Hematopoietic multipotent progenitor cell treated with erythropoietin and hydrocortisone succinate and interleukin-3 and kit ligand, for 4 days (in vitro differentiated cells): ENCODE measurements at regions not wholly inside any gene's neighbourhood (a gene's known extent, or its start where the extent isn't known, plus 50 kb on each side); places are given as distances from the start of the nearest gene placed in this dataset.
A peak's percentile ranks its signal among the peaks of the same experiment; 100 is the strongest.

ENCODE experiments used
- DNase-seq: peaks from one replicate; pipeline ENCODE4 v3.0.0-alpha.2; 2015

DNA sequence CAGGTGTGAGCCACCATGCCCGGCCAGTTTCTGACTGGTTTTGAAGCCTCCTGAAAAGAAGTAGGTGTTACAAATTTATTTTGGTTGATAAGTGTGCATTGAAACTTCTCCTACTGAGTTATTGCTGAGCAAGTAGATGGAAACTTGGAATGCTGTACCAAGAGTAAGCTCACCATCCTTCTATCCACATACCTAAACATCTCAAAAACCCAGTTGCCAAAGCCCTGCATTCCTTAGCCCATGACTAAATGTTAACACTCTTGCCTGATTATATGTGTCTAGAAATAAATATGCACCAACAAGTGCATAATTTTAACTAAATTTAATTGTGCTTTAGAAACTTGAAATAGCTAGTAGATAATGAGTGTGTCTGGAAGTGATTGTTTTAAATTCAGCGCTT is 357.8 kb downstream of the DUSP6 start:
- no peak for DNase-seq

GRCh38 chr12:88993651-88994050 is 358.6 kb downstream of the DUSP6 start:
- DNase-seq = peak; percentile 75

DNA sequence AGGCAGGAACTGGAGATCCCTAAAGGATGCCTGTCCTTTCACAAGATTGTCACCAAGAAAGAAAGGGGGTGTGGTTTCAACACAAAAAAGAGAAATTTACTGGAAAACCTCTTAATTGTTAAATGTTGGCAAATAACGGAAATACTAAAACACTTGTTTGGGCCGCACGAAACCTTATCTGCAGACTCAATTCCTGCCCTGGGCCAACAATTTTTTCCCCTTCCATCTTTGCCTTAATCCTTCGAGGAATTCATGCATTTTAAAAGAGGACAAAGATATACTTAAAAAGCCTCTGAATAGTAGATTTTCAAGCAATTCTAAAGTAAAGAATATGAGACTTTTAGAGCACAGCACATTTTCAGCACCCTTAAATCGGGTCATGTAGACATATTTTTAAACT is 366.2 kb downstream of the DUSP6 start:
- no peak for DNase-seq

- DNase-seq = peak; percentile 2
These were observed 366.7 kb downstream of the DUSP6 start for GRCh38 chr12:88985631-88986030.

GRCh38 chr12:88985011-88985410 is 367.3 kb downstream of the DUSP6 start:
- DNase-seq = no peak

DNA sequence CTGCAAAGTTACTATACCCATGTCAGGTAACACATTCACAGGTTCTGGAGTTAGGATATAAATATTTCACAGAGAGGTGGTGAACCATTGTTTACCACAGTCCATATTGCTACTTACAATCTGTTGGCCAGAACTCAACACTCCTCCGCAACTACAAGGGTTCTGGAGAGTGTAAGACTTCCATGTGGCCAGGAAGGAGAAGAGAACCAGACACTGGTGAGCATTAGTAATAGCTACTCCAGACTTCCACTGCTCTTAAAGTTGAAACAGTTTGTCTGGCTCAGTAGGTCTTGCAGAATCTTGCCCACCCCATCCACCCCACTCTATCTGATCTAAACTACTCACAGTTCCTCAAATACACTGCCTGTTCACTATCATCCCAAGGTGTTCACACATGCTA is 369.6 kb downstream of the DUSP6 start:
- DNase-seq = peak; percentile 10

GRCh38 chr12:88977115-88977514 is 375.2 kb downstream of the DUSP6 start:
- DNase-seq = no peak

DNA sequence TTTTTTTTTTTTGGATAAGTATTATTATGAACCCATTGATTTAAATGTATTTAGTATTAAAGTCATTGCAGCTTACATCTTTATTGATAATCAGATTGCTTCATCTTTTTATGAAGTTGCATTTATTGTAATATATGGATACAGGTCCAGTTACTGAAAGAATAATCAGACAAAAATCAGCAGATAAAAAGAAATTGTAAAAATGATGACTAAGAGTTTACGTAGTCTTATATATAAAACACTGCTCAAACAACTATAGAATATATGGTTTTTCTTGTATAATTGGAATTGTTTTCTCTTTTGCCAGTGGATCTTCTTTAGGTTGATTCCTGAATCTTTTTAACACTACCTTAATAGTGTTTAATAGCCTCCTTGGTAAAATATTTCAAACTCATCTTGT is 378.3 kb downstream of the DUSP6 start:
- DNase-seq = no peak

DNA sequence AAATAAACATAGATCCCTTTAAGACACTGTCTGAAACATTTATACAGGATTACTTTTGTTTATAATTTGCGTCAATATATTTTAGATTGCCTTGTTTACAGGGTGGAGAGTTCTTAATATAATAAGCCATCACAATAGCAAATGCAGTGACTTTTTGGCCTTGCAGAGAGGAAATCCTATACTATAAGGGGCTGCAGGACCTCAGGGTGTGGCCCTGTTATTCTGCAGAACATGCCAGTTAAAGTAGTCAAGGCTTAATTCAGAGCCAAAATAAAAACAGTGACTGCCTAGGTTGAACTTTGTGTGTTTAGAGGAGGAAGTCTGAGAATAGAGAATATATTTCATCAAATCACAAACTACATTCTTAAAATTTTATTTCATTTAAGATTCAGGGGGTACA is 381.6 kb downstream of the DUSP6 start:
- no peak for DNase-seq

DNA sequence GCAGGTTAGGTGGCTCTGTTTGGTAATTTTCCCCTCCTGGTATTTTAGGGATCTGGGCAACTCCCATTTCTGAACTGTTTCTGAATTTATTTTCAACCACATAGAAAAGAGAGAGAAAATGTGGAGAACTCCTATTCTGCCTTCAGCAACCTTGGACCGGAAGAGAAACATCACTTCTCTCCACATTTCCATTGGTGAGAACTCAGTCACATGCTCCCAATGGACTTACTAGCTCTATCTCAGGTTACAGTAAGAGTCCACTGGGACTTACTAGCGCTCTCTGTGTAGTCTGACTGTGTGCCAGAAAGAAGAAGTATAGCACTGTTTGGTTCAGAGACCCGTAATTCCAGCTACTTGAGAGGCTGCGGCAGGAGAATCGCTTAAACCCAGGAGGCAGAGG is 383.2 kb downstream of the DUSP6 start:
- DNase-seq = no peak

- DNase-seq = peak; percentile 24
These were observed 380.1 kb upstream of the KITLG start for GRCh38 chr12:88960213-88960878.

DNA sequence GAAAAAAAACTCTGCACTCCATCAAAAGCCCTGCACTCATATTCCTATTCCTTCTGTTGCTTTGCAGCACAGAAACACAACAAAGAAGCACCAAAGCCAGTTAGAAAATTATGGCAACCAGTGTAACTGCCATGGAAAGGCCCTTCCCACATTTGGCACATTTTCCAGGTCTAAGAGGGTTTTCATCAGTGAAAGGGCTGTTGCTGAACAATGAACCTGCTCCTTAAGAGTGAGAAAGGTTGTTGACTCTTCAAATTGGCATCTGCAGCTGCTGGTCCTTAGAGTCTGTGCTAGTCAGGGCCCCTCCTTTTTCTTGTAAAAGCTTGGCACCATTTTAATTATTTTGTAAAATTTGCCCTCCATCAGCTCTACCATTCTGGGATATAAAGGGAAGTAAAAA is 378.7 kb upstream of the KITLG start:
- DNase-seq = no peak

DNA sequence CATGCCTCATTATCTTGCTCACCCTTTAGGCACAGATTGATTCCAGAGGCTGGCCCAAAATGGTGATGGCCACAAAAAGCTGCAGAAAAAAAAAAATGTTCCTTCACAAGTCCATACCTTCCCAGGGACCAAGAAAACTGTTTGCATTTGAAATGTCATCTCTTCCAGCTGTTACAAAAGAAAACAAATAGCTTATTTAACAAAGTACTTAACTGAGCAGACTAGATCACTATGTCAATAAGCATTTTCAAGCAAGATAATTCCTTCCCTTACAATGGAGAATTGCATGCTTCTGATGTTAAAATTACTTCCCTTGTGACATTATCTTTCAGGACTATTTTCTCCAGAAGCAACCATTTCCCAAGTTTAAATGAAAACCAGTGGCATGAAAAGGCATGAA is 377.9 kb upstream of the KITLG start:
- no peak for DNase-seq

DNA sequence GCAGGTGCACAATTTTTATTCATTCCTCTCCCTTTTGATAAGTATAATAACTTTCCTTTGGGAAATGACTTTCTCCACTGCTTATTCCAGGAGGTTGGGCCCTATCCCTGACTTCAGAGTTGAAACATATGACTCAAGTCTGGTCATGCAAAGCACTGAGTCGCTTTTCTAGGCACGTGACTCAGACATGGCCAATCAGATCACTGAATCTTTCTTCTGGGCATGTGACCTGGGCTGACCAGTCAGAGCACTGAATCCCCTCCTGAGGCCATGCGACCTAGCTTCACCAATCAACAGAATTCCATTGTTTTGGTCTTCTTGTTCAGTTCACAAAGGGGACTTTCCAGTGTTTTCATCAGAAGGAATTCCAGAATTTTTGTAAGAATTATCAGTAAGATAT is 377.1 kb upstream of the KITLG start:
- no peak for DNase-seq

DNA sequence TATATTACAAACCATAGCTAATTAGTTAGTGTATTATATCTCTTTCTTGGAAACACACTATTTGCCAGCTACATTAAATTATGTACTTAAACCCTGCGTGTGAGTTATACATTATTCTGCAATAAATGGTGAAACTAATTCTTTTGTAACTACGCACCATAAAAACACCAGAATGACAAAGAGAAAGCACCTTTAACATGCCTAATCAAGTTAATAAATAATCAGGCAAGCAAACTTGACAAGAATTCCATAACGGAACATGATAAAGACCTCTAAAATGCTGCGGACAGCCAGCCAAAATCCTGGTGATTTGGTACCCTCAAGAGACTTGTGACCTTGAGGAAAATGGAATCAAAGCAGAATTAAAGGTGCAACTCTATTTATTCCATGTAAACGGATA is 375.3 kb upstream of the KITLG start:
- no peak for DNase-seq

- DNase-seq = no peak
These were observed 372.8 kb upstream of the KITLG start for GRCh38 chr12:88953029-88953586.

DNA sequence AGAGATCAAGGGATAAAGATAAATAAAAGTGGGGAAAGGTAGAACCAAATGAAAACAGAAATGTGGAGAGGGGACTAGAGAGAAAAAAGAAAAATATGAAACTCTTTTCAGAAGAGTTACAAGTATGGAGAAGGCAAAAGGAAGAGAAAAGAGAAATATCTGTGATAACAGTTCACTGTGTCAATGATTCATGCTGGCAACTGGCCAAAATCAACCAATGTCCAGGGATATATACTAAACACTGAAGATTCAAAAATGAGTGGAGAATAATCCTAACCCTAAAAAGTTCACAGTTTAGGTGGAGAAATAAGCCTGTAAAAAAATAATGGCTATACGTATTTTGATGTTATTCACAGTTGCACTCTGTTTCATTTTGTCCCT is 372.3 kb upstream of the KITLG start:
- DNase-seq = no peak

GRCh38 chr12:88951860-88952561 is 371.7 kb upstream of the KITLG start:
- DNase-seq = no peak

DNA sequence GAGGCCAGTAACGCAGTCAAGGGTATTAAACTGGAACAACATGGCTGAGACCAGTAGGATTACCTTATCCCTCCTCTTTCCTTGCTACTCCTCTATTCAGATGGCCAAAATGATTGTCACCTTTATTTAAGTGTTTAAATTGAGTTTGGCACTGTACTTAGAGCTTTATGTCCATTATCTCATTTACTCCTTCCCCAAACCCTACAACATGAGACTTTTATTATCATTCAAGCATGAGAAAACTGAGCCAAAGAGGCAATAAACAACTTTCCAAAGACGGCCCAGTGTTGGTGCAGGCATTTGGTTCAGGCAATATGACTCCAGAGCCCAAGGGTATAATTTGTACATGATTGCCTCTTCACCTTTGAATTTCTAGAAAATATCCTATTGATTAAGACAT is 370.9 kb upstream of the KITLG start:
- DNase-seq = no peak

DNA sequence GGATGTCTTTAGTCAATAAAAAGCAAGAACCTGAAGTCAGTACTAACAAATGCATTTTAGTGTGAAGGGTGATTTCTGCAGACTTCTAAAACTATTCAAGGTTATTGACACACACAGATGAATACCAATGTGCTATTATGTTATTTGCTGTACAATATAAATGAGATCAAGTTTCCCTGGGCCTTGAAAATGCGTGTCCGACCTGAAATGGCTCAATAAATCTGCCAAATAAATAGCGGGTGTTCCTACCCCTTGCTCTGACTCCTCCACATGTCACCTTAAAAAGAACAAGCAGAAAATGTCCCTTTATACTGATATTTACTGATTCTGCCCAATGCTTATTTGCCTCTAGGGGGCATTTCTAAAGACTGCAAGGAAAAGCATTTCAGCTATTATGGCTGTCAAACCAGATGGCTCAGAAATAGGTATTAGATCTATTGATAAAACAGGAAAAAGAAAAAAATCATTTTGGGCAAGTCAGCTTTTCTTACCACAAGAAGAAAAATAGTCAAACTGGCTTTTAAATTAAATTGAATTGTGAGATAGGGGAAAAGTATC is 367.3 kb upstream of the KITLG start:
- no peak for DNase-seq

DNA sequence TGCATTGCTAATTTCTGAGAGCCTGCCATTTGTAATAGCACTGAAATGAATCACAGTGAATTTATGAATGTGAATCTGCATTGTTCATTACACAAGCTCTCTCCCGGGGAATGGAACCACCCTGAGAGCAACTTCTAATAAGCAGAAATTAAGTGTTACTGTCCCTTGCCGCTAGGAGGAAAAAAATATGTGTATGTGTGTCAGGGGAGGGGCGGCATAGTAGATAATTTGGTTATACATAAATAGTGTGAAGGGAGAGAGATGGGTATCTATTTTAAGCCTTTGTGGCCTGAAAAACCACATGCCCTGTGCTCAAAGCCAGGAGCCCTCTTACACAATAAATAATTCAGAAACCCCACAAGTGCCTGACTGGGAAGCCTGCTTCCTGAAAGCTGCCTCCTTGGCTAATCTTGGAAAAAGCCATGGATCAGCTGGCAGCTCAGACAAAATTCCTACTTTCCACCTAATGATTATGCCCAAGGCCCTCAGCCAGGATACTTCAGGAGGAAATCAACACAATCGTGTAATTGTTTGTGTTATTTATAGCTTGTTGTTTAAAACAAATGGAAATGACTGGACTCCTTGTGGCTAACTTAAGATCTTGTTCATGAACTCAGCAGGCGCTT is 366.2 kb upstream of the KITLG start:
- peak; percentile 79 for DNase-seq

DNA sequence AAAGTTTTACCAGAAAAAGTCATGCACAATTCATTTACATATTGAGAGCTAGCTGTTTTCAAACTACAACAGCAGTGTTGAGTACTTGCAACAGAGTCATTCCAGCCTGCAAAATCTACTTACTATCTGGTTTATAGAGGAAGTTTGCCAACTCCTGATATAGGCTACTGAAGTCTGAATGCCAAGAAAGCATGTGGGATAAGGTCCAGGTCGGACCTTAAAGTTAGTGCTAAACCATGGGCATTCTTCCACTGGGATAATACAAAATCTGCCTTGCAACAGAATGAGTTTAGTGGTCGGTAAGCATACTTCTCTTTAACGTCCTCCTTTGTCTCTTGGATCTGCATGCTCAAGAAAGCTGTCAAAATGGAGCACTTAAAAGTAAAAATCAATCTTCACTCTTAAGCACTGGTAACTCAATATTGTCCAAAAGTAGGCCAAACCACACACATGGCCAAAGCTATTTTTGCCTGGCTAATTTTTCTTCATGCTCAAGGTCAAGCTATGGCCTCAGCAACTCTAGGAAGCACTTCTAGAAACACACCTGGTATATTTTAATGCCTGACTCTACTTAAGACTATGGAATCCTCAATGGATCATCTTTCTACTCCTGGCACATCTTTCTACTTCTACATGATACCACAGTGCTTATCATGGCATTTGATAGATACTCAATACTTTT is 364.9 kb upstream of the KITLG start:
- DNase-seq = no peak

DNA sequence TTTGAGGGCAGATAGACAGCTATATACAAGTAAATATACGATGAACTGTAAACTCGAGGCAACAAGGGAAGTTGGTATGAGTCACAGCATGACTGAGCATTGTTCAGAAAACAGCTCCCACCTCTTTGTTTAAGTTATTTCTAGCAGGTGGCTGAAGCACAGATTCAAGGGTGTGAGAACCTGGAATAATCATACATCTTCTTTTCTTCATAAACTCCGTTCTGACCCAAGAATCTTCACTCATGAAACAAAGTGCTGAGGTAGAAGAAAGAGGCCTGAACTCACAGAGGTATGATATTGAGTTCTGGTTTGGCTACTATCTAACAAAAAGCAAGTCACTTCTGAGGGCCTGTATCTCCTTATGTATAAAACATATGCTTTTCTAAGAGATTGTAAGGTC is 364.1 kb upstream of the KITLG start:
- DNase-seq = peak; percentile 44
